A673 (cell line): ENCODE measurements at regions not wholly inside any gene's neighbourhood (a gene's known extent, or its start where the extent isn't known, plus 50 kb on each side); places are given as distances from the start of the nearest gene placed in this dataset.

Experiments used
- BruUV-seq: library from RNA; stranded (reverse); fragments of 400-500 nt; replicated peaks from 2 replicates; lab custom pipeline; 2021; lab: Mats Ljungman, UMichigan
- CTCF ChIA-PET: fragments of 300-600 bp; sonication (Branson Sonifier 250); formaldehyde crosslinking; loops from one replicate; lab custom pipeline; 2022; ENCODE audit warnings: antibody characterized with exemption; lab: Charles Lee
- POLR2A ChIA-PET: fragments of 300-600 bp; sonication (Branson Sonifier 250); formaldehyde crosslinking; loops from one replicate; lab custom pipeline; 2022; ENCODE audit warnings: antibody characterized with exemption; ENCODE audit not compliant: low non-redundant PET; lab: Charles Lee
- DNase-seq: peaks from one replicate; pipeline ENCODE4 v3.0.0-alpha.2; 2015; ENCODE audit warnings: low spot score
- H3K27ac ChIP-seq: fragments of 200-600 bp; sonication (generic); 2 replicates; pipeline ENCODE4 v1.5.1; 2016; ENCODE audit warnings: mixed run types, low read depth, mild to moderate bottlenecking, mixed read lengths, antibody characterized with exemption, low read length; ENCODE audit not compliant: poor library complexity, severe bottlenecking
- H3K27me3 ChIP-seq: fragments of 200-600 bp; sonication (generic); replicated peaks from 2 replicates; pipeline ENCODE4 v1.6.1; 2017; ENCODE audit warnings: mixed run types, low read depth, mild to moderate bottlenecking, mixed read lengths, antibody characterized with exemption, low read length; ENCODE audit not compliant: insufficient read depth, poor library complexity
- H3K36me3 ChIP-seq: fragments of 200-600 bp; sonication (generic); 2 replicates; pipeline ENCODE4 v1.6.1; 2016; ENCODE audit warnings: mixed run types, mild to moderate bottlenecking, mixed read lengths, antibody characterized with exemption, low read length; ENCODE audit not compliant: insufficient read depth, poor library complexity, severe bottlenecking
- H3K4me1 ChIP-seq: fragments of 200-600 bp; sonication (generic); 2 replicates; pipeline ENCODE4 v1.6.1; 2017; ENCODE audit warnings: mixed run types, mild to moderate bottlenecking, mixed read lengths, antibody characterized with exemption, low read length; ENCODE audit not compliant: insufficient read depth, poor library complexity, severe bottlenecking
- H3K4me3 ChIP-seq: fragments of 200-600 bp; sonication (generic); 2 replicates; pipeline ENCODE4 v1.5.1; 2016; ENCODE audit warnings: low read depth, mixed run types, mild to moderate bottlenecking, mixed read lengths, low read length; ENCODE audit not compliant: poor library complexity, severe bottlenecking
- H3K9me3 ChIP-seq: fragments of 200-600 bp; sonication (generic); 2 replicates; pipeline ENCODE4 v1.6.1; 2016; ENCODE audit warnings: mixed run types, low read depth, mild to moderate bottlenecking, mixed read lengths, antibody characterized with exemption, low read length; ENCODE audit not compliant: poor library complexity, severe bottlenecking
- CTCF ChIP-seq: fragments of 300-800, 200-600 bp; sonication (generic); conservative IDR thresholded peaks from 2 replicates; pipeline ENCODE4 v1.5.1; 2017; ENCODE audit warnings: low read depth, mild to moderate bottlenecking, antibody characterized with exemption, low read length, moderate library complexity, mixed read lengths
- EZH2 ChIP-seq: fragments of 200-600 bp; sonication (generic); IDR thresholded peaks from 2 replicates; pipeline ENCODE4 v1.6.1; 2017; ENCODE audit warnings: borderline replicate concordance, low read depth, mild to moderate bottlenecking, mixed read lengths, antibody characterized with exemption, low read length; ENCODE audit not compliant: poor library complexity, severe bottlenecking
- intact Hi-C: fragments of 100-400 bp; cut with micrococcal nuclease; formaldehyde crosslinking; loops from one replicate; pipeline ENCODE4 v1.10.0; 2022; ENCODE audit not compliant: unreplicated experiment

DNA sequence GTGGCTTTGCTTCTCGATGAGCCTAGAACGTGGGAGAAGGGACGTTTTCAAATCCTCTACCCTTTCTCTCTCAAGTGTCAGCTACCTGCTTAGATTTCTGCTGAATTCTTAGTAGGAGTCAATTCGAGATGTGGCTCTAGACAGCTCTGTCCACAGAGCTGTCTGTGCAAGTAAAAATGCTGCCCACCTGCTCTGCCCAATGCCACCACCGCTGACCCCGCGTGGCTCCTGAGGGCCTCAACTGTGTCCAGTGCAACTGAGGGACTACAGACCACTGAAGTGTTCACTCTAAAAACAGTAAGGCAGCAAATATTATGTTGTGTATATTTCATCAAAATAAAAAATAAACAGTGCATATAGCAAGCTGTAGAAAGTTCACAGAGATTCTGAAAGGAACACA is 266.3 kb downstream of the ZNF516 start:
- peaks cover 10% of the 10 kb centered on the region for H3K27me3 ChIP-seq
- POLR2A ChIA-PET = no interaction called here
- TF ChIP-seq CTCF = no peak
- no peak for TF ChIP-seq EZH2
- no peaks in the 10 kb centered on the region for H3K4me1 ChIP-seq
- no peaks in the 10 kb centered on the region for H3K36me3 ChIP-seq
- intact Hi-C loops = no loop called here
- DNase-seq = no peak
- CTCF ChIA-PET = no interaction called here
- no peak overlapping the region for H3K27ac ChIP-seq
- BruUV-seq = no TSS peak
- H3K9me3 ChIP-seq = no peaks in the 10 kb centered on the region
- no peak overlapping the region for H3K4me3 ChIP-seq

DNA sequence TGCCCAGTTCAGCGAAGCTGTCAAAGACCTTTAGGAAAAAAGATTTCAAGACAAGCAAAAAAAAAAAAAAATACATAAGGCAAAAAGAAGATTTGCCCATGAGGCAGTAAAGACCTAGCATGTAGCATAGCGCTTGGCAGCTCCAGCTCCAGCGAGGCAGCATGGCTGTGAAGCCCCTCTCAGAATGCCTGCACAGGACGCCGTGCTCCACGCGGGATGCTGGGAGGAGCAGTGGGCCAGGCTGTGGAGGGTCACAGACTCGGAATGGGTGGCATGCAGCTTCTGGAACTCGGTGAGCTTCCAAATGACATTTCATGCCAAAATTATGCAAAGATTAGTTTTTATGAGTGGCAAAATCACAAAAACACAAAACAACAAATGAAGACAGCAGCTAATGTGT is 267.3 kb downstream of the ZNF516 start:
- no peak overlapping the region for H3K27ac ChIP-seq
- DNase-seq = no peak
- no peaks in the 10 kb centered on the region for H3K4me1 ChIP-seq
- H3K27me3 ChIP-seq = peaks cover 10% of the 10 kb centered on the region
- H3K36me3 ChIP-seq = no peaks in the 10 kb centered on the region
- CTCF ChIA-PET = no interaction called here
- H3K9me3 ChIP-seq = no peaks in the 10 kb centered on the region
- intact Hi-C loops = no loop called here
- TF ChIP-seq CTCF = no peak
- TF ChIP-seq EZH2 = no peak
- BruUV-seq = no TSS peak
- POLR2A ChIA-PET = no interaction called here
- H3K4me3 ChIP-seq = no peak overlapping the region

DNA sequence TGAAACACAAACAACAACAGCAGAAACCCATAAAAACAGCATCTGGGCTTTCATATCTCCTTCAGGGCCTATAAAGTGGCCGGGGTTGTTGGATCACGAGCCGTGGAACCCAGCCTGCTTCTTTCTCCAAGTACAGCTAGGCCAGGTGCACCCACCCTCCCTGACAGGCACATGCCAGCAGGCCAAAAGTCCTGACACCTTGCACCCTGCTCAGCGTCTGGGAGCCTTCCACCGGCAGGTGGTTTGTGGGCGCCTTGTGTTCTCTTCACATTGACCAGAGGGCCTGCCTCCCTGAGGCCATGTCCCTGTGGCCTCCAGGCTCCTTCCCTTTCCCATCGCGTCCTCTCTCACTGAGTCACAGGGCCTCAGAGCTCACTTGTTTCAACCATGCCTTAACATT is 271.6 kb downstream of the ZNF516 start:
- Histone ChIP-seq H3K9me3 (no peaks in the 10 kb centered on the region), H3K27ac (no peak overlapping the region), H3K36me3 (no peaks in the 10 kb centered on the region), H3K4me3 (no peak overlapping the region), H3K27me3 (no peaks in the 10 kb centered on the region), H3K4me1 (no peaks in the 10 kb centered on the region)
- BruUV-seq = no TSS peak
- ChIA-PET POLR2A (no interaction called here), CTCF (no interaction called here)
- TF ChIP-seq CTCF (no peak), EZH2 (no peak)
- no peak for DNase-seq
- intact Hi-C loops = no loop called here
